Brain microvascular endothelial cell (primary cell): ENCODE measurements at regions not wholly inside any gene's neighbourhood (a gene's known extent, or its start where the extent isn't known, plus 50 kb on each side); places are given as distances from the start of the nearest gene placed in this dataset.

Source experiments
- DNase-seq: peaks from one replicate; pipeline ENCODE4 v3.0.0-alpha.2; 2020
- H3K27ac ChIP-seq: fragments of 250-450 bp; sonication (Bioruptor Pico); 2 replicates; pipeline ENCODE4 v1.5.1; 2020; ENCODE audit warnings: mild to moderate bottlenecking, moderate library complexity
- H3K27me3 ChIP-seq: fragments of 250-450 bp; sonication (Bioruptor Pico); replicated peaks from 2 replicates; pipeline ENCODE4 v1.5.1; 2020; ENCODE audit warnings: mild to moderate bottlenecking
- H3K36me3 ChIP-seq: fragments of 250-450 bp; sonication (Bioruptor Pico); replicated peaks from 2 replicates; pipeline ENCODE4 v1.5.1; 2020; ENCODE audit warnings: mild to moderate bottlenecking
- H3K4me3 ChIP-seq: 2 replicates; pipeline ENCODE4 v1.5.1; 2011; ENCODE audit warnings: low read depth, mild to moderate bottlenecking, control low read depth, low read length, moderate library complexity
- in situ Hi-C: cut with HindIII; loops from 2 replicates; pipeline ENCODE4 v1.10.0; 2017; ENCODE audit warnings: low sequenced_read_pairs, low pct_ligation_motif_present
- TF ChIP-seq, protein P1 (sequence below): IDR thresholded peaks from 2 replicates; pipeline ENCODE4 v1.5.1; 2011; ENCODE audit warnings: low read depth, mild to moderate bottlenecking, moderate library complexity, low read length, control low read depth, inconsistent platforms; ENCODE audit errors: missing control alignments

DNA sequence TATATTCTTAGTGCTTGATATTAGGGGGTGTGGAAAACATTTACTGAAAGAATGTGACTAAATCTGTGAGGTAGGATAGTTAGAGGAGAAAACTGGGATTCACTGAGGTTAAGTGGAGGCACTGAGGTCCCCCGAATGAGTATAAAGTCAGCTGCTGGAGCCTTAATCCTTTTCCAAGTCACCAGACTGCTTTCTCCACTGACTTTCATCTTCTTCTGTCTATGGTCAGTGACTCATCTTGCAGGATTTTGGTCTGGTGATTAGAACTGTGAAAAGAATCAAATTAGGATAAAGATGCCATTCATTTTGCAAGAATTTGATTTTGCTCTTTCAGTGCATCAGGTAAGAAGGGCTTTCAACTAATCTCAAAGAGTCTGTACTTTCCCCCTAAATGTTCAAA lies 89.3 kb upstream of the ALDH1A1 start:
- in situ Hi-C loops: no loop called here
- TF ChIP-seq, protein P1, sequence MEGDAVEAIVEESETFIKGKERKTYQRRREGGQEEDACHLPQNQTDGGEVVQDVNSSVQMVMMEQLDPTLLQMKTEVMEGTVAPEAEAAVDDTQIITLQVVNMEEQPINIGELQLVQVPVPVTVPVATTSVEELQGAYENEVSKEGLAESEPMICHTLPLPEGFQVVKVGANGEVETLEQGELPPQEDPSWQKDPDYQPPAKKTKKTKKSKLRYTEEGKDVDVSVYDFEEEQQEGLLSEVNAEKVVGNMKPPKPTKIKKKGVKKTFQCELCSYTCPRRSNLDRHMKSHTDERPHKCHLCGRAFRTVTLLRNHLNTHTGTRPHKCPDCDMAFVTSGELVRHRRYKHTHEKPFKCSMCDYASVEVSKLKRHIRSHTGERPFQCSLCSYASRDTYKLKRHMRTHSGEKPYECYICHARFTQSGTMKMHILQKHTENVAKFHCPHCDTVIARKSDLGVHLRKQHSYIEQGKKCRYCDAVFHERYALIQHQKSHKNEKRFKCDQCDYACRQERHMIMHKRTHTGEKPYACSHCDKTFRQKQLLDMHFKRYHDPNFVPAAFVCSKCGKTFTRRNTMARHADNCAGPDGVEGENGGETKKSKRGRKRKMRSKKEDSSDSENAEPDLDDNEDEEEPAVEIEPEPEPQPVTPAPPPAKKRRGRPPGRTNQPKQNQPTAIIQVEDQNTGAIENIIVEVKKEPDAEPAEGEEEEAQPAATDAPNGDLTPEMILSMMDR: no peak
- H3K27ac ChIP-seq: no peak overlapping the region
- H3K36me3 ChIP-seq: no peaks in the 10 kb centered on the region
- H3K4me3 ChIP-seq: no peak overlapping the region
- DNase-seq: no peak
- no peaks in the 10 kb centered on the region for H3K27me3 ChIP-seq

DNA sequence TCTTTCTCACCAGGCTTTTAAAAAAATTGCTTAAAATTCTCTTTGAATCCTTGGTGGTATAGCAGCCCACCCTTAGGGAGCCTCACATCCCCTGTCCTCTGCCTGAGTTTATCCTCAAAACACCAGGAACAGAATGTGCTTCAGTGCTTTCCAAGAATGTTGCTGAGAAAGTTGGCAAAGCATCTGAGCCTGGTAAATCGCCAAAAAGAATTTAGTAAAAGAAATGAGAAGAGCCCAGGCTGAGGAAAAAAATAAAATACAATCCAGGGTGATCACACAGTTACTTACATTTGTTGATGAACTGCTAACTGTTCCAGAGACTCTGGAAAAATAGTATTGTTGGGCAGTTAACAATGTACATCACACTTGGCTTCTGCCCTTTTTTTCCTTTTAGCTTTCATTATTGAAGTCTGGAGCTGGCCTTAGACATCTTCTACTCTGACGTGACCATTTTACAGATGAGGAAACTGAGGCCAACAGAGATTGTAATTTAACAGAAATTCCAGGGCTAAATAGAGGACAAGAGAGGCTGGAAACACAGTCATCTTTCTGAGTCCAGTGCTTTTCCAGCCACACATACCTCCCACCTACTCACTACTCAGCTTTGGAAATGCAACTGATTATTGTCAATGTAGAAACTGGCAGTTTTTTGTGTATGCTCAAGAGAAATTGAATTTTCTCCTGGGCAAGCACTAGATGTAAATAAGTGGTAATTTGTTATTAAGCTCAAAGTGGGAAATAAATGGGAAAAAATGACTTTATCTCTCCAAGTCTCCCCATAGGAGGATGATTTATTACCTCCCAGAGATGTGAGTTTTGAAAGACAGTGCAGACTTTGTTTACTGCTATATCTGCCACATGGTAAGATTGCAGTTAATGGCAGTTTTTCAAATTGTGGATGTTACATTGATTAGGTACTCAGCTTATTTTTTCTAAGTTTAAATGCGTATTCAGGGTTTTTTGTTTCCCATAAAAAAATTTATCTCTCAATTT lies 86.7 kb upstream of the ALDH1A1 start:
- Histone ChIP-seq H3K27ac (no peak overlapping the region), H3K27me3 (no peaks in the 10 kb centered on the region), H3K36me3 (no peaks in the 10 kb centered on the region), H3K4me3 (no peak overlapping the region)
- TF ChIP-seq, protein P1: no peak
- no peak for DNase-seq
- in situ Hi-C loops: no loop called here

DNA sequence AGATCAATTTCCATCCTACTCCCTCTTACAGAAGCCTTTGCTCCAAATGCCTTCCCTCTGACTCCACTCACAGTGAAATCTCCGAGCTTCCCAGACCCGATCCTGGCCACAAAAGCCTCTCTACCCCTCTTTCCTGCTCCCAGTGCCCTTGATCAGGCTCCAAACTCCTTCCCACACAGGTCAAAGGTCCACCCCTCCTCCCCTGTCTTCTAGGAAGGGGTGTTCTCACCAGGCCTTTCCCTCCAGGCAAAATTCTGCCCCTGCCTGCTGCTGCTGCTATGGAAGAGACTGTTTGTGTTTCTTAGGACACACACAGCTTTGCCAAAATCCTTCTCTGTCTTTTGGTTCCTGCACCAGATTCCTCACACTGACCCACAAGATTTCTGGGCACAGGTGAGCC lies 85.8 kb upstream of the ALDH1A1 start:
- Histone ChIP-seq H3K4me3 (no peak overlapping the region), H3K36me3 (no peaks in the 10 kb centered on the region), H3K27me3 (no peaks in the 10 kb centered on the region), H3K27ac (no peak overlapping the region)
- in situ Hi-C loops: no loop called here
- TF ChIP-seq, protein P1: no peak
- DNase-seq: no peak

DNA sequence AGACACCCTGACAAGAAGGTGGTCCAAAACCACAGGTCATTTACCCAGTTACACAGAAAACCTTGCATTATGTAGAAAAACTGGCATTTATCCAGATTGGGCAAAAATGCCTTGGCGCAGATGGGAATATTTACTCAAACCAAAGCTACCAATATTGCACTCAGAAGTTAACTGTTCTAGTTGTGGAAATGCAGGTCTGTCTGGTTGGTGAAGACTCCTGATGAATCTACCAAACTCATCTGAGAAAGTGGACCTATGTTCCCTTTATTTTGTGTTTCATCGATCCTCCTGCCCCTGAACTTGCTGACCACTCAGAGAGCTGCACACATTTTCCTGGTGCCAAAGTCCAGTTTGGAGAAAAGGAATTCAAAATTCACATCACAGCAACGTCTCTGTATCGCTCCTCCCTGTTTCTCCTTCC lies 85.2 kb upstream of the ALDH1A1 start:
- Histone ChIP-seq H3K27ac (no peak overlapping the region), H3K36me3 (no peaks in the 10 kb centered on the region), H3K27me3 (no peaks in the 10 kb centered on the region), H3K4me3 (no peak overlapping the region)
- no peak for DNase-seq
- TF ChIP-seq, protein P1: no peak
- in situ Hi-C loops: no loop called here

DNA sequence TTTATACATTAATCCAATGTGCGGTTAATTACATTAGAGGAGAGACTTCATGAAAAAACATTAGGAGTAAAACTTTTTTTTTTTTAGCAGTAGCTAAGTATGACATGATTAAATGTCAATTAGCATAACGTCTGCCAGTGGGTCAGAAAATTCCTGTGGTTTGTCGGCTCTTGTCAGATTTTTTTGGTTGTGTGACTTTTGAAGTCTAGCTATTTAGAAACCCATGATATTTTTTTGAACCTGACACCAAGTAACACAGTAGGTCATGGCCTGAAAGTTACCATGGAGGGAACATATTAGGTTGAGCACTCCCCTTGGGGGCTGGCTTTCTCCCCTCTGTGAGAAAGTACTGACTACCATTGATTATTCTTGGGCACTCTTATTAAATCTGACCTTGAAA lies 84.8 kb upstream of the ALDH1A1 start:
- Histone ChIP-seq H3K27ac (no peak overlapping the region), H3K36me3 (no peaks in the 10 kb centered on the region), H3K4me3 (no peak overlapping the region), H3K27me3 (no peaks in the 10 kb centered on the region)
- TF ChIP-seq, protein P1: no peak
- in situ Hi-C loops: no loop called here
- no peak for DNase-seq
